HuH-7.5 (cell line): ENCODE measurements at regions not wholly inside any gene's neighbourhood (a gene's known extent, or its start where the extent isn't known, plus 50 kb on each side); places are given as distances from the start of the nearest gene placed in this dataset.

ENCODE experiments used
- DNase-seq: peaks from one replicate; pipeline ENCODE4 v3.0.0; 2011; ENCODE audit warnings: low spot score

GRCh38 chr16:74232806-74233465, 63.7 kb upstream of the PSMD7 start:
- no peak for DNase-seq

DNA sequence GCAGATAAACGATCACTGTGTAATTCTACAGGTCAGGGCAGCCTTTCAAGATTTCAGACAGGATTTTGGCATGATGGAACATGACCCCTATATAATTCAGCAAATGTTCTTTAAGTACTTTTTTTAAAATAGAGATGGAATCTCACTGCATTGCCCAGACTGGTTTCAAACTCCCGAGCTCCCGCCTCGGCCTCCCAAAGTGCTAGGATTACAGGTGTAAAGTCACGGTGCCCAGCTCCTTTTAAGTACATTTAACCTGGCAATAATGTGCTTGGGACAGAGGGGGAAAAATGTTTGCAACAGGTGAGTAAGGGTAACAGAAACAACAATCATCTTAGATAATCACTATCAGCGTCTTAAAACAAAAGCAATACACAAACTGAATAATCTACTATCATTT, 66.5 kb upstream of the PSMD7 start:
- DNase-seq: no peak

GRCh38 chr16:74226338-74226954, 70.2 kb upstream of the PSMD7 start:
- DNase-seq: no peak

DNA sequence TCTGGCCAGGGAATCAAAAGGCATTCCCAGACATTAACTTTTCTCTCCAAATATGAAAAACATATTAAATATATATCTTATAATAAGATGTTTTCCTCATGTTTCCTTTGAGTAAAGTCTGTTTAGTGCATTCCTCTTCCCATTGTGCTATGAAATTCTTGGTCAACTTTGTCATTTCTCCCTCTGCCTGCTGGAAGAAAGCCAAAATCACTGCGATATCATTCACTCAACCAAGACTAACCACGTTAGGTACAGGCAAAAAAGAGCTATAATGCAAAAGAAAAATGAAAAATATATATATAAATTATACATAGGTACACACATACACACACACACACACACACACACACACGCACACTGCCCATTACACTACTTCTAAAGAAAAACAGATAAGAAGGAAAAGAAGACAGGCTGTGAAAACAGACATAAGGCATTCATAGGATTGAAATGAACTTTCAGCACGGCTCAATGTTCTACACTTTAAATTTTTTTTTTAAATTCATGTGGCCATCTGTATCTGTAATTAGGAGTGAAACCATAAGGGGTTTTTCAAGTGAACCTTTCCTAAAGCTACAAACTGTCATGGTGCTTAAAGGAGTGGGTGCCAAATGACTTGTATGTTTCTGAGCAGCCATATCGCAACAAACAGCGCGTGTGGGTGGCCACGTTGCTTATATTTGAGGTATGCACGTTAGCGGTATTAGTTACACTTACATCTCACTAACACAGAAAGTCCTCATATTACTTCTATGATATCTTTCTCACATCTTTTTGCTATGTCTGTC, 71.6 kb upstream of the PSMD7 start:
- no peak for DNase-seq

DNA sequence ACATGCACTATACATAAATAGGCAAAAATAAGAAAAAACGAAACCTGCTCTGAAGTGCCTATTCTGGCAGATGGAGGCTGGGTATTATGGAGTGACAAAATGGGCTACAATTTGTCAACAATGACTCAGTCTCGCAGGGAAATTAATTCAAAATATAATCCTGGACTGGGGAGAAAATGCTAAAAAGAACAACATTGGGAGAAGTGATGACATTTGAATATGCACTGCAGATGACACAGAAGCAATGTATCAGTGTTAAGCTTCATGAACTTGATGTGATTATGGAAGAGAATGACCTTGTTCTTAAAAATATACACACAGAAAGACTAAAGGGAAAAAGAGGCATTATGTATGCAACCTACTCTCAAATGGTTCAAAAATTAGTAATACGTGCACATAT, 74.8 kb upstream of the PSMD7 start:
- DNase-seq: no peak

- no peak for DNase-seq
Observed at GRCh38 chr16:74219706-74220105, 76.9 kb upstream of the PSMD7 start.

GRCh38 chr16:74218871-74219270, 77.7 kb upstream of the PSMD7 start:
- DNase-seq: no peak

DNA sequence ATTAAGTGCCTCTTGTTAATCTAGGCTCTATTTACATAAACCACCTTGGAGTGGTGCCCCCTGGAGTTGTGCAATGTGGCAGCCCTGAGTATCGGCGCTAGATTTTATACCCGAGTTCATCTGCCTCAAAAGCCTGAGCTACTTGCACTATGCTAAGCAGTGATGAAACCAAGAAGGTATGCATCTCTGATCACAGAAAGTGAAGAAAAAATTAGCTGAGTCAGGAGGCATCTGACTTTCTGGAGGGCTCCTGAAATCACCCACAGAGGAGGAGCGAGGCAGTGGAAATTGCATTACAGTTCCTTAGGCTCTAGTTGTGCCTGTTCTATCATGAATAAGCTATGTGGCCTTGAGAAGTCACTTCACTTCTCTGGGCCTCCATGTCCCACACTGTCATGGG, 80.3 kb upstream of the PSMD7 start:
- DNase-seq: no peak

- DNase-seq: no peak
Observed at GRCh38 chr16:74215249-74215648, 81.4 kb upstream of the PSMD7 start.

DNA sequence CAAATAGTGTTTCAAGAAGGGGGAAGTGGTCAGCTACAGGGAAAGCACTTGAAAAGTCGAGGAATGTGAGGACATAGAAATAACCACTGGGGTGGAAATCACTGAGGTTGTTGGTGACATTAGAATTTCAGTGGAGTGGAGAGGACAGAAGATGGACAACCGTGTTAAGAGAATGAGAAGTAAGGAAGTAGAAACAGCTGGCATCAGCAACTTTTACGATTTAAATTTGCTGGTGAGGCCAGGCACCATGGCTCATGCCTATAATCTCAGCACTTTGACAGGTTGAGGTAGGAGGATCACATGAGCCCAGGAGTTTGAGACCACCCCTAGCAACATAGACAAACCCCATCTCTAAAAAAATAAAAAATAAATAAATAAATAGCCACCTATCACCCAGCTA, 83.2 kb upstream of the PSMD7 start:
- no peak for DNase-seq

DNA sequence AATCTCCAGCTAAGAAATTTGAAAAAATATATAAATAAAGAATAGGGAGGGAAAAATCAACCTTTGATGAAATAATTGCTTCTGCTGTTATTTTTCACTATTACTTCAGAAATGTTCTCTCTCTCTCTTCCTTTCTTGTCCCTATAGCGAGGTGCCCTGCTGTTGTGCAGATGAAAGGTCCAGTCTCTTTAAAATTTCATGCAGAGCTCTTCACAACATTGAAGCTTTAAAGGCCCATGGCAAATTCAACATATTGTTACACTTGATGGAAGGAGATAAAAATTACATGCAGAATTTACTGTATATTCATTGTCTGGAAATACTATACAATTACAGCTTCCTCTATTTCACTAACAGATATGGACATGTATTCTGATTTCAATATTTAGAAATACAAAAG, 86.4 kb upstream of the PSMD7 start:
- no peak for DNase-seq

DNA sequence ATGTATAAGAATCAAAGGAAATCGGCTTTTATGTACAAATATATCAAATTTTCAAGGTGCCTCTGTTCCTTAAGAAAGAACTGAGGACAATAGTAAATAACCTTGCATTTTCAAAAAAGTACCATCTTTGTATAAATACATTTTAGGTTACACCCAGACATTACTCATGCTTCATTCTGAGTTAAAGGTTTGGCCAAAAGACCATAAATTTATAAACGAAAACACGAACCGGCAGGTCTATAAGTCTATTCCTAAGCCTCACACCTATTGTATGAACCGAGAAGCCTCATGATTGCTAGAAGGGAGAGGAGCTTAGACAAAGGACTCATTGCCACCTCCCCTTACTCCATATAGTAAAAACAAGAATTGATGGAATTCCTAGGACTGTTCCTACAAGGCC, 94.6 kb upstream of the PSMD7 start:
- DNase-seq: no peak

- DNase-seq: no peak
Observed at GRCh38 chr16:74201576-74201975, 95.0 kb upstream of the PSMD7 start.

DNA sequence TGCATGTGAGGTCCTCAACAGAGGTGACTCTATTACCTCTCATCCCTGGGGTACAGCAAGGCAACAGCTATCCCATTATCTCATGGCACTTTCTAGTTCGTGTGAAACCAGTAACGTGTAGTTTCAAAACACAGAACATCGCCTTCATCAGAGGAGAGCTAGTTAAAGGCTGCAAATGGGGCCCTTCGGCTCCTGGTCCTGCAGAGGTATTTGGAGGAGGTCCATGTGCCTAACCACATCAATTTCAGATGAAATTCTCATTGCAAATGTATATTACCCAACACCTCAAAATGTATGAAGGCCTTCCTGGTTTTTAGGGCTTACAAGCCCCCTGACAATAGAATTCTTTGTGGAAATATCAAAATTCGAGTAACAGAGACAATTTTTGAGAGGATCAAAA, 95.7 kb upstream of the PSMD7 start:
- DNase-seq: no peak

- no peak for DNase-seq
Observed at GRCh38 chr16:74199842-74200124, 96.8 kb upstream of the PSMD7 start.

DNA sequence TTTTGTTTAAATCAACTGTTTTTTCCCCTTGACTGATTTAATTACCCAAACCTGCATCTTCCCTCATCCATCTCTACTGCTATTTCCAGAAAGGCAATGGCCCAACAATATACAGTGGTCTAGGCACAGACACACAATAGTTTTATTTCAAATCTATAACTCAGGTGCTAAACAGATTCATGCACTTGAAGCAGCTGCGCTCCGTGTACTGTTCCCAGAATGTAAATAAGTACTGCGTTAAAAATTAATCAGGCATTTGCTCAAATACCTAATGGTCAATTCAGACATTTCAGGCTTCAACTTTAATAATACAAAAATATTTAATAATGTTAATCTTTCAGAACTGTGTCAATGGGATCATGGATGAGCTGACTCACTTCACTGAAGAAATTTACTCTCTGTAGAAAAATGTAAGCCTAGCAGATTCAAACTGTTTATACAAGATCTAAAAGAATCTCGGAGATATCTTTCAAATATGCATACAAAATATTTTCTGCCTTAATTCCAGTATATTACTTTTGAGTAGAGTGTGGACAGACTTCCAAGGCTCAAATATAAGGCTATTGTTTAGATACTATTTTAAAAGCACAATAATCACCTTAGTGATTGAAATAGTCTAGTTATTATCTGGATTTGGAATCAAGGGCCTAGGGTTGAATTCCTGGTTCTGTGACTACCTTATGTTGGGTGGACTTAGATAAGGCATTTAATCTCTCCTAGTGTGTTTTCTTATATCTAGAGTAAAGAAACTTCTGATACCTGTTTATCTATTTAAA, 97.4 kb upstream of the PSMD7 start:
- no peak for DNase-seq

GRCh38 chr16:74192281-74192797, 104.3 kb upstream of the PSMD7 start:
- no peak for DNase-seq

- no peak for DNase-seq
Observed at GRCh38 chr16:74190292-74190691, 106.3 kb upstream of the PSMD7 start.

- no peak for DNase-seq
Observed at GRCh38 chr16:74188856-74189255, 107.8 kb upstream of the PSMD7 start.

GRCh38 chr16:74186561-74186971, 110.0 kb upstream of the PSMD7 start:
- DNase-seq: no peak

DNA sequence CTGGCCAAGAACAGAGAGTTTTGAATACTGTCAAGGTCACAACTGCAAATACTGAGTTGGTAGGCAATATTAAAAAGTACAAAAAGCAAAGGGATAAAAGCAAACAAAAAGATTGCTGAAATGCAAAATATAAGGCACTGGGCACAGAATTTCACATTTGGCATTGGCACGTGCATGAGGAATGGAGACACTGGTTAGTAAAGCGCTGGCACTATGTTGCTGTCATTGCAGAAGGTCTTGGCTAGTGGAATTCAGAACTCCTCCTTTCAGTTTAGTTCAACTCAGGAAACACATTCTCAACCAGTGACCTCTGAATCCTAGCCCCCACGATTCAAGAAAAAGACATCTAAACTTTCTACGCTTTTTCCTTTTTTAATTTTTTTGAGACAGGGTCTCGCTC, 111.8 kb upstream of the PSMD7 start:
- no peak for DNase-seq

GRCh38 chr16:74183601-74184360, 112.8 kb upstream of the PSMD7 start:
- DNase-seq: no peak
